Tibial nerve (tissue), 4 donors: ENCODE measurements at regions not wholly inside any gene's neighbourhood (a gene's known extent, or its start where the extent isn't known, plus 50 kb on each side); places are given as distances from the start of the nearest gene placed in this dataset.
"Not testable (repeated sequence)": the region's sequence is repeated elsewhere in the genome, so short reads cannot be mapped to it uniquely, and the experiment has no call there.

ENCODE experiments used
- DNase-seq, 2 donors: peaks; one replicate each; pipeline ENCODE4 v3.0.0-alpha.2; 2019; ENCODE audit warnings: low spot score in 2 of 2
- H3K27ac ChIP-seq, 4 donors: fragments of 200-600 bp; sonication (generic) in 3 of 4; one replicate each; pipeline ENCODE4 v1.5.1; 2017 to 2019; ENCODE audit warnings: mild to moderate bottlenecking in 1 of 4
- H3K27me3 ChIP-seq, 2 donors: fragments of 200-600 bp; sonication (generic) in 1 of 2; one replicate each; pipeline versions ENCODE4 v1.5.1 to v1.6.0; 2017 to 2019
- H3K36me3 ChIP-seq, 3 donors: fragments of 200-600 bp; sonication (generic); one replicate each; pipeline ENCODE4 v1.5.1; 2018 to 2019
- H3K4me1 ChIP-seq, 4 donors: fragments of 200-600 bp; sonication (generic) in 3 of 4; one replicate each; pipeline ENCODE4 v1.5.1; 2017 to 2019
- H3K4me3 ChIP-seq, 4 donors: fragments of 200-600 bp; sonication (generic) in 3 of 4; one replicate each; pipeline ENCODE4 v1.5.1; 2017 to 2019; ENCODE audit warnings: mild to moderate bottlenecking in 1 of 4, moderate library complexity in 1 of 4
- H3K9me3 ChIP-seq, 4 donors: fragments of 200-600 bp; sonication (generic) in 3 of 4; one replicate each; pipeline ENCODE4 v1.5.1; 2017 to 2019
- CTCF ChIP-seq, 5 experiments: fragments of 200-600 bp in 3 of 5; fragments of 450-650 bp in 2 of 5; sonication (generic) in 3 of 5; IDR thresholded peaks; one replicate each; pipeline ENCODE4 v1.5.1; 2016 to 2019; ENCODE audit warnings: antibody characterized with exemption in 5 of 5, mild to moderate bottlenecking in 3 of 5, moderate library complexity in 2 of 5
- EP300 ChIP-seq, 2 donors: sonication (generic); formaldehyde crosslinking; IDR thresholded peaks; one replicate each; pipeline ENCODE4 v1.6.1; 2017; ENCODE audit warnings: antibody characterized with exemption in 2 of 2, mild to moderate bottlenecking in 1 of 2
- POLR2A ChIP-seq, 2 donors: fragments of 450-650 bp; IDR thresholded peaks; one replicate each; pipeline ENCODE4 v1.6.1; 2017; ENCODE audit warnings: antibody characterized with exemption in 2 of 2, mild to moderate bottlenecking in 2 of 2, moderate library complexity in 2 of 2
- WGBS, 2 donors: methylation state at CpG; one replicate each; pipeline ENCODE4 v1.1.5; 2018; 5-methylcytosine and 5-hydroxymethylcytosine counted together

DNA sequence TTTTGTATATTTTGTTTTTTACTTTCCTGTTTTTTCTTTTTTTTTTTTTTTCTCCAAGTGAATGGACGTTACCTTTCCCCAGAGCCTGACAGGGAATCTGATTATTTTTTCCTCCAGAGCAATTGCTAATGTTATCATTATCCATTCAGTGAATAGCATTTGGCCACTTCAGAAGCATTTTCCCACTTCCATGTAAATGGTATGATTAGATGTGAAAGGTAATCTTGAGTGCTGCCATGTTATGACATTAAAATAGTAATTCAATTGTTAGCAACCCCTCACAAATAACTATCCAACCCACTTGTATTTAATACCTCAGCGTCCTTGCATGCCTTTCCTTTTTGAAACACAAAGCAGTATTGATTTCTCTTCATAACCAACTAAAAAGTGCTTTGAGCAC, 1243.8 kb downstream of the CDH8 start:
- H3K4me1 ChIP-seq = no peaks in the 10 kb centered on the region
- TF ChIP-seq POLR2A (IDR thresholded peaks at IDR 0.05) (no peak), CTCF (IDR thresholded peaks at IDR 0.05) (no peak), EP300 (IDR thresholded peaks at IDR 0.05) (no peak)
- H3K9me3 ChIP-seq = no peaks in the 10 kb centered on the region
- WGBS, 2 donors = 34 to 59% methylated on average over 2 of the region's 2 CpGs
- no peaks in the 10 kb centered on the region for H3K36me3 ChIP-seq
- H3K4me3 ChIP-seq = no peak overlapping the region
- no peak overlapping the region for H3K27ac ChIP-seq
- DNase-seq = no peak
- H3K27me3 ChIP-seq = no peaks in the 10 kb centered on the region

- Histone ChIP-seq H3K4me3 (no peak overlapping the region), H3K9me3 (no peaks in the 10 kb centered on the region), H3K36me3 (no peaks in the 10 kb centered on the region), H3K27ac (no peak overlapping the region), H3K27me3 (no peaks in the 10 kb centered on the region), H3K4me1 (no peaks in the 10 kb centered on the region)
- DNase-seq = no peak
- no peak for TF ChIP-seq POLR2A (IDR thresholded peaks at IDR 0.05)
Measured at GRCh38 chr16:60788631-60789030, 1247.6 kb downstream of the CDH8 start.

DNA sequence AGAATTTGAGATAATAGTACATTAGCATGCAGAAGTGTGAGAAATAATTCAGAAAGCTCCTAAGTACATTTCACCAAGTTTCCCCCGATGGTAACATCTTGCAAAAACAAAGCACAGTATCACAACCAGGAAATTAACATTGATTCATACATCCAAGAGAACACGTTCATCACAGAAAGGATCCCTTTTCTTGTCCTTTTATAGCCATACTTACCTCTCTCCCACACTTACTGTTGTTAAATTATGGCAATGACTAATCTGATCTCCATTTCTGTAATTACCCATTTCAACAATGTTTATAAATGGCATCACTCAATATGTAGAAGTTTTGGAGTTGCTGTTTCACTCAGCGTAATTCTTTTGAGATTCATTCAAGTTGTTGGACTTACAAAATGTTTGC, 1260.0 kb downstream of the CDH8 start:
- H3K9me3 ChIP-seq = peaks cover 0 to 3% (median 0%) of the 10 kb centered on the region in 4 donors
- H3K27ac ChIP-seq = no peak overlapping the region
- no peaks in the 10 kb centered on the region for H3K4me1 ChIP-seq
- TF ChIP-seq CTCF (IDR thresholded peaks at IDR 0.05) = no peak
- WGBS, 2 donors = 78 to 79% methylated on average over 3 of the region's 3 CpGs
- DNase-seq = no peak
- H3K27me3 ChIP-seq = no peaks in the 10 kb centered on the region
- H3K36me3 ChIP-seq = no peaks in the 10 kb centered on the region
- H3K4me3 ChIP-seq = no peak overlapping the region

GRCh38 chr16:60771138-60771537, 1265.1 kb downstream of the CDH8 start:
- H3K4me1 ChIP-seq = no peaks in the 10 kb centered on the region
- H3K27me3 ChIP-seq = no peaks in the 10 kb centered on the region
- H3K4me3 ChIP-seq = no peak overlapping the region
- H3K9me3 ChIP-seq = peaks cover 0 to 13% (median 0%) of the 10 kb centered on the region in 4 donors
- 92 to 98% methylated on average over 4 of the region's 4 CpGs for WGBS, 2 donors
- H3K36me3 ChIP-seq = no peaks in the 10 kb centered on the region
- no peak for TF ChIP-seq CTCF (IDR thresholded peaks at IDR 0.05)
- TF ChIP-seq EP300 (IDR thresholded peaks at IDR 0.05) = no peak
- H3K27ac ChIP-seq = no peak overlapping the region
- no peak for DNase-seq

GRCh38 chr16:60770384-60770783, 1265.9 kb downstream of the CDH8 start:
- not testable (repeated sequence) for H3K27me3 ChIP-seq, H3K4me1 ChIP-seq, H3K36me3 ChIP-seq, H3K27ac ChIP-seq, DNase-seq, H3K4me3 ChIP-seq
- H3K9me3 ChIP-seq = peaks cover 0 to 20% (median 0%) of the 10 kb centered on the region in 4 donors

- WGBS, 2 donors = 84 to 87% methylated on average over 4 of the region's 4 CpGs
- no peak overlapping the region for H3K4me3 ChIP-seq
- TF ChIP-seq CTCF (IDR thresholded peaks at IDR 0.05) = no peak
- TF ChIP-seq POLR2A (IDR thresholded peaks at IDR 0.05) = no peak
- TF ChIP-seq EP300 (IDR thresholded peaks at IDR 0.05) = no peak
- peaks cover 0 to 8% (median 0%) of the 10 kb centered on the region in 4 donors for H3K9me3 ChIP-seq
- H3K27ac ChIP-seq = no peak overlapping the region
- H3K4me1 ChIP-seq = no peaks in the 10 kb centered on the region
- no peaks in the 10 kb centered on the region for H3K36me3 ChIP-seq
- no peaks in the 10 kb centered on the region for H3K27me3 ChIP-seq
- no peak for DNase-seq
Measured at GRCh38 chr16:60763869-60764268, 1272.4 kb downstream of the CDH8 start.
